VCaP (cell line): ENCODE measurements at regions not wholly inside any gene's neighbourhood (a gene's known extent, or its start where the extent isn't known, plus 50 kb on each side); places are given as distances from the start of the nearest gene placed in this dataset.
"Not testable (repeated sequence)": the region's sequence is repeated elsewhere in the genome, so short reads cannot be mapped to it uniquely, and the experiment has no call there.

Source experiments
- H3K27ac ChIP-seq: fragments of 450-650 bp; 2 replicates; pipeline ENCODE4 v1.5.1; 2017
- TF ChIP-seq, protein P1 (sequence below): fragments of 450-650 bp; conservative IDR thresholded peaks from 2 replicates; pipeline ENCODE4 v1.5.1; 2017; ENCODE audit warnings: mild to moderate bottlenecking, moderate library complexity

DNA sequence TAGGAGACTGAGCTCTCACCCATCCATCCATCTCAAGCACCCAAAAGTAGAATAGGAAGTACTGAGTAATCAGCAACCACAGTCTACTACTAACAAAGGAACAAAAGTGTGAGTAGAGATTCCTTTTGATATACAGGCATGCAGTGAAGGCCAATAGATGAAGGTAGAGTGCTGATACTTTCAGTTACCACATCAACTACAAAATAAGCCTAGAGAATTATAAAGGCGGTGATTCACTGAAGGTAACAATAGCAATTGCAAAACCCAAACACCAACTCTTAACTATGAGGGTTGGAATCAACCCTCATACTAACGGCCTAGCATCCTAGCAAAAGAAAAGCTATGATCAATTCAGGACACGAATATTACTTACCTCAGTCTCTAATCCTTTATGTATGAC, 992.6 kb downstream of the DNAH5 start:
- no peak overlapping the region for H3K27ac ChIP-seq
- TF ChIP-seq, protein P1, sequence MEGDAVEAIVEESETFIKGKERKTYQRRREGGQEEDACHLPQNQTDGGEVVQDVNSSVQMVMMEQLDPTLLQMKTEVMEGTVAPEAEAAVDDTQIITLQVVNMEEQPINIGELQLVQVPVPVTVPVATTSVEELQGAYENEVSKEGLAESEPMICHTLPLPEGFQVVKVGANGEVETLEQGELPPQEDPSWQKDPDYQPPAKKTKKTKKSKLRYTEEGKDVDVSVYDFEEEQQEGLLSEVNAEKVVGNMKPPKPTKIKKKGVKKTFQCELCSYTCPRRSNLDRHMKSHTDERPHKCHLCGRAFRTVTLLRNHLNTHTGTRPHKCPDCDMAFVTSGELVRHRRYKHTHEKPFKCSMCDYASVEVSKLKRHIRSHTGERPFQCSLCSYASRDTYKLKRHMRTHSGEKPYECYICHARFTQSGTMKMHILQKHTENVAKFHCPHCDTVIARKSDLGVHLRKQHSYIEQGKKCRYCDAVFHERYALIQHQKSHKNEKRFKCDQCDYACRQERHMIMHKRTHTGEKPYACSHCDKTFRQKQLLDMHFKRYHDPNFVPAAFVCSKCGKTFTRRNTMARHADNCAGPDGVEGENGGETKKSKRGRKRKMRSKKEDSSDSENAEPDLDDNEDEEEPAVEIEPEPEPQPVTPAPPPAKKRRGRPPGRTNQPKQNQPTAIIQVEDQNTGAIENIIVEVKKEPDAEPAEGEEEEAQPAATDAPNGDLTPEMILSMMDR, result no peak

DNA sequence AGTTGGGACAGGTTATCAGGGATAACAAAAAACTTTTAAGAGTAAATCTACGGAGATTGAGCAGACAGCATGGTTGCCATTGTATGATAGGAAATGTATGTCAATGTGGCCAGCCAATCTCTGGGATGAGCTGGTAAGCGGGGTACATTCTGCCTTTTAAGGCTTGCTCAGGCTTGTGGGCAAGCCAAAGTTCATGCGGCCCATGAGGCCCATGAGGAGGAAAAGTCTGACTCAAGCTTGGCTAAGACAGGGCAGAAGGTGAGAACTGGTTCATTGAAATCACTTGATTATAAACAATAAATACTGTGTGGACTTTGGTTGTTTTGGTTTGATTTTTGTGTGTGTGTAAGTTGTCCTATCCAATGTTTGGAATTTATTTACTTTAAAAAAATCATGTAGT, 997.1 kb downstream of the DNAH5 start:
- H3K27ac ChIP-seq, result no peak overlapping the region
- TF ChIP-seq, protein P1, result no peak

DNA sequence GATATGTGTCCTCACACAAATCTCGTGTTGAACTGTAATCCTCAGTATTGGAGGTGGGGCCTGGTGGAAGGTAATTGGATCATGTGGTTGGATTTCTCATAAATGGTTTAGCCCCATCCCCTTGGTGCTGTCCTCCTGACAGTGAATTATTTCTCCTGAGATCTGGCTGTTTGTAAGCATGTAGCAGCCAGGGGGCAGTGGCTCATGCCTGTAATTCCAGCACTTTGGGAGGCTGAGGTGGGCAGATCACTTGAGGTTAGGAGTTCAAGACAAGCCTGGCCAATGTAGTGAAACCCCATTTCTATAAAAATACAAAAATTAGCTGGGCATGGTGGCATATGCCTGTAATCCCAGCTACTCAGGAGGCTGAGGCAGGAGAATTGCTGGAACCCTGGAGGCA, 999.0 kb downstream of the DNAH5 start:
- H3K27ac ChIP-seq, result not testable (repeated sequence)

DNA sequence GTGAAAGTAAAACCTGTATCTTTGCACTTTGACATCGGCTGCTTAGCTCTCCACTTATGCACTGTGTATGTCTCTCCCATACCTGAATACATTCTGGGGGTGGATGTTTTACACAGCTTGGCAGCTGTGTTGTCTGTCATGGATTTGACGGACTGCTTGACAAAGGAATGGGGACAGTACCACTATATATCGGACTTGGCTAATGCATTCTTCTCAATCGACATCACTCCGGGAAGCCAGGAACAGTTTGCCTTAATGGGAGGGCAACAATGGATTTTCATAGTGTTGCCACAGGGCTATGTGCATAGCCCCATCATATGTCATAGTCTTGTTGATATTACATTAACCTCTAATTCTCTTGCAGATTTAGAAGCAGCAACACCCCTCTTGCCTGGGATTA, 1008.3 kb downstream of the DNAH5 start:
- TF ChIP-seq, protein P1, result no peak
- H3K27ac ChIP-seq, result no peak overlapping the region

DNA sequence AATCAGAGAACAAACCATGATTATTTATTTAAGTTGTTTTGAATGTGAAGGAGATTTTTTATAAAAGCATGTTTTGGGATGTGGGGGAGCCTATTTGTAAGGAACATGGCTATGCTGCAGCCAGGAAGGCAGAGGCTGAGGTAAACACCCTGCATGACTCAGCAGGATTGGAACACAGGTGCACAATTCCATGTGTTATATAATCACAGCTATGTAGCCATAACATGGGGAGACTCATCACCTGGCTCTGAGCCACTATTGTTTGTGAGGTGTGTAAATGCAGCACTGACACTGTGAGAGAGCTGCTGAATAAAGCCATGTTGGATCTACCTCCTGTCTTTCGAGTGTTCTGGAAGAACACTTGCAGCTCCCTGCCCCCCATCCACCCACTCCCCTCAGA, 1009.8 kb downstream of the DNAH5 start:
- TF ChIP-seq, protein P1, result no peak
- no peak overlapping the region for H3K27ac ChIP-seq

DNA sequence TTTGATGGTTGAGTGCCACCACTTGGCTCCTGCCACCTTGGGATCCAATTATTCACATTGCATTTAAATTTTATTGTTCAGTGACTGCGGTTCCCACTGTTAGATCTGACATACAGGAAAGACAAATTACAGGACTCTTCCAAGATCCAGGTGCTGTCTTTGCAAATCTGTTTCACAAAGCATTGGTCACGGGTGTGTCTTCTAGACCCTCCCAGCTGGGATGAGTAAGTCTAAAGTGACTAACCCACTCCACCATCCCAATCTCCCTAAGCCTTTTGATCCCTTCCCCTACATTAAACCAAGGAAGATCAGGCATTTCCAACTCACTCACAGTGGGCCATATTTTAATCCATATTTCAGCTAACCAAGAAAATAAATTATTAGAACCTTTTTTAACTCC, 1016.3 kb upstream of the CTNND2 start:
- H3K27ac ChIP-seq, result no peak overlapping the region
- TF ChIP-seq, protein P1, result no peak

DNA sequence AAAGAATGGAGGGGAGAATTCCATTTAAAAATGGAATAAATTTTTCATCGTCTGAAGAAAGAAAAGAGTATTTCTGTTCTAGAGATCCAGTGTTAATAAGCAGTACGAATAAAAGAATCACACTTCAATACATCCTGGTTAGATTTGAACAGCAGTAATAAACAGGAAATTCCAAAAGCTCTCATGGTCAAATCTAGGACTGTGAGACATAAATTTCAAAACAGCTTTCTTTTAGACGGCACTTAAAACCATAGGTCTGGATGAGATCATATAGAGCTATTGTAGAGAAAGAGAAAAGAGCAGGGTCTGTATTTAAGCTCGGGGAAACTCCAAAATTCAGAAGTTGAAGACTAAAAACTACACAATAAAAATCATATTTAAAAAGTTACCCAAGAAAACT, 1006.9 kb upstream of the CTNND2 start:
- TF ChIP-seq, protein P1, result no peak
- H3K27ac ChIP-seq, result no peak overlapping the region

DNA sequence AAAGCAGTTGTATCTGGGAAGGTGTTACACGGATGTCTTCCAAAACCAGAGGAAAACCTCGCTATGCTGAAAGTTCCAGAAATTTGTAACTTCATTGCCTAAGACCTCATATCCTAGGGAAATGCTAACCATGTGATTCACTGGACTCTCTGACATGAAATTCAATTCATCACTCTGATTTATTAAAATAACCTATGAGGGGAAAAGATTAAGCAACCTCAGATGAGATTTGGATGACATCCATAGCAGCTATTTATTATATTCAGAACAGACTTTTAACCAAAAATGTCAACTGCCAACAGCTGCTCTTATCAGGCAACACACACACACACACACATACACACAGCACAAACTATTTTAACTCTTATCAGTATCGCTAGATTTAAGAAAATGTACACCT, 1006.4 kb upstream of the CTNND2 start:
- H3K27ac ChIP-seq, result no peak overlapping the region
- TF ChIP-seq, protein P1, result no peak
